ENCODE measurements at regions not wholly inside any gene's neighbourhood (a gene's known extent, or its start where the extent isn't known, plus 50 kb on each side); places are given as distances from the start of the nearest gene placed in this dataset.
"Not testable (repeated sequence)": the region's sequence is repeated elsewhere in the genome, so short reads cannot be mapped to it uniquely, and the experiment has no call there.

DNA sequence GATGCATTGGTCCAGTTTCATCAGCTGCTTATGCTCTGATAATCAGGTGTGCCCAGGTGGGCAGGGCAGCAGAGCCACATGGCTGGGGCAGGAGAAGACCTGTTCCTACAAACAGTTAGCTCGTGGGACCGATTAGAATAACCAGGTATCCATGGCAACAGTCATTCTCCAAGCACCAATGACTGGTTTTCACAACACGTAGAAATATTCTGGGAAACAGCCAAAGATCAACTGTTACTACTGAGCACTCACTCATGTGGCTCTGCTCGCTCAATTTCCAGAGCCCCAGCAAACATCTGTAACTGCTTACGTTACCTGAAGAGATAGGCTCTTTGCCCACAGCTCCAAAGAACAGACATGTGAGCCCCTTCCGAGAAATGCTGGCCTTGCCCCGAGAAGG, 302.0 kb downstream of the AGTPBP1 start:
- no peaks in the 10 kb centered on the region for H3K9me3 ChIP-seq (replicated peaks in 1 of 2; ENCODE audit: control insufficient read depth in 2 of 2, insufficient read depth in 1 of 2, low read depth in 1 of 2, low read length in 2 of 2)
- H2BK15ac ChIP-seq (ENCODE audit: low read length), result no peak overlapping the region
- no peaks in the 10 kb centered on the region for H3K27me3 ChIP-seq (ENCODE audit: control insufficient read depth in 3 of 3, insufficient read depth in 3 of 3, low read depth in 1 of 3, low read length in 3 of 3)
- H3K4ac ChIP-seq (ENCODE audit: low read length), result no peak overlapping the region
- H3K27ac ChIP-seq (replicated peaks; ENCODE audit: low read length), result no peak overlapping the region
- no peak overlapping the region for H3K23ac ChIP-seq (ENCODE audit: low read depth, low read length, poor library complexity)
- H3K14ac ChIP-seq (ENCODE audit: low read length), result no peak overlapping the region
- no peak overlapping the region for H2AK5ac ChIP-seq (ENCODE audit: low read depth, low read length)
- H3K9ac ChIP-seq (ENCODE audit: low read depth, low read length, poor library complexity), result no peak overlapping the region
- H3K18ac ChIP-seq (ENCODE audit: low read length), result no peak overlapping the region
- no peaks in the 10 kb centered on the region for H3K4me1 ChIP-seq (ENCODE audit: control insufficient read depth in 2 of 2, insufficient read depth in 1 of 2, low read depth in 1 of 2, low read length in 2 of 2)
- no peaks in the 10 kb centered on the region for H3K79me1 ChIP-seq (ENCODE audit: low read depth, low read length)
- H3K36me3 ChIP-seq (replicated peaks in 1 of 2; ENCODE audit: control insufficient read depth in 2 of 2, insufficient read depth in 2 of 2, low read length in 2 of 2), result no peaks in the 10 kb centered on the region
- H3K4me3 ChIP-seq (ENCODE audit: low read length in 2 of 2), result no peak overlapping the region
- no CpG with 5 or more reads among the region's 7 CpGs for WGBS, 2 donors (ENCODE audit: extremely low coverage in 2 of 2, insufficient read length in 2 of 2, insufficient replicate concordance in 1 of 2)
- H4K8ac ChIP-seq (ENCODE audit: low read depth, low read length), result no peak overlapping the region
- H2BK5ac ChIP-seq (ENCODE audit: low read length), result no peak overlapping the region
- H3K4me2 ChIP-seq (ENCODE audit: insufficient read depth, low read length, poor library complexity, severe bottlenecking), result no peak overlapping the region
- no peak overlapping the region for H2AFZ ChIP-seq (ENCODE audit: low read length)
- H2BK120ac ChIP-seq (ENCODE audit: low read depth, low read length), result no peak overlapping the region
- H4K91ac ChIP-seq (ENCODE audit: low read depth, low read length, poor library complexity), result no peak overlapping the region
- no peak for DNase-seq (ENCODE audit: low spot score)
- H2BK12ac ChIP-seq (ENCODE audit: low read length), result no peak overlapping the region

DNA sequence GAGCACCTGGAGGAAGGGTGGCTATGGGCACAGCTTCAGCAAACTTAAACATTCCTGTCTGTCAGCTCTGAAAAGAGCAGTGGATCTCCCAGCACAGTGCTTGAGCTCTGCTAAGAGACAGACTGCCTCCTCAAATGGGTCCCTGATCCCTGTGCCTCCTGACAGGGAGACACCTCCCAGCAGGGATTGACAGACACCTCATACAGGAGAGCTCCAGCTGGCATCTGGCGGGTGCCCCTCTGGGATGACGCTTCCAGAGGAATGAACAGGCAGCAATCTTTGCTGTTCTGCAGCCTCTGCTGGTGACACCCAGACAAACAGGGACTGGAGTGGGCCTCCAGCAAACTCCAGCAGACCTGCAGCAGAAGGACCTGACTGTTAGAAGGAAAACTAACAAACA, 307.8 kb downstream of the AGTPBP1 start:
- not testable (repeated sequence) for H3K9ac ChIP-seq (ENCODE audit: low read depth, low read length, poor library complexity); H3K9me3 ChIP-seq (replicated peaks in 1 of 2; ENCODE audit: control insufficient read depth in 2 of 2, insufficient read depth in 1 of 2, low read depth in 1 of 2, low read length in 2 of 2); DNase-seq (ENCODE audit: low spot score); H3K14ac ChIP-seq (ENCODE audit: low read length); H3K4me3 ChIP-seq (ENCODE audit: low read length in 2 of 2); H3K18ac ChIP-seq (ENCODE audit: low read length); H2BK15ac ChIP-seq (ENCODE audit: low read length); H2BK120ac ChIP-seq (ENCODE audit: low read depth, low read length); H4K91ac ChIP-seq (ENCODE audit: low read depth, low read length, poor library complexity); H3K79me1 ChIP-seq (ENCODE audit: low read depth, low read length); H2AK5ac ChIP-seq (ENCODE audit: low read depth, low read length); H3K27ac ChIP-seq (replicated peaks; ENCODE audit: low read length); H4K8ac ChIP-seq (ENCODE audit: low read depth, low read length); H3K36me3 ChIP-seq (replicated peaks in 1 of 2; ENCODE audit: control insufficient read depth in 2 of 2, insufficient read depth in 2 of 2, low read length in 2 of 2); H3K27me3 ChIP-seq (ENCODE audit: control insufficient read depth in 3 of 3, insufficient read depth in 3 of 3, low read depth in 1 of 3, low read length in 3 of 3); H2AFZ ChIP-seq (ENCODE audit: low read length); H2BK5ac ChIP-seq (ENCODE audit: low read length); H3K4me2 ChIP-seq (ENCODE audit: insufficient read depth, low read length, poor library complexity, severe bottlenecking); H3K4ac ChIP-seq (ENCODE audit: low read length); H2BK12ac ChIP-seq (ENCODE audit: low read length); H3K23ac ChIP-seq (ENCODE audit: low read depth, low read length, poor library complexity)
- whole genome bisulfite sequencing, 2 donors (ENCODE audit: extremely low coverage in 2 of 2, insufficient read length in 2 of 2, insufficient replicate concordance in 1 of 2), result no CpG with 5 or more reads among the region's 2 CpGs
- peaks cover 6 to 14% of the 10 kb centered on the region in 2 donors for H3K4me1 ChIP-seq (ENCODE audit: control insufficient read depth in 2 of 2, insufficient read depth in 1 of 2, low read depth in 1 of 2, low read length in 2 of 2)

DNA sequence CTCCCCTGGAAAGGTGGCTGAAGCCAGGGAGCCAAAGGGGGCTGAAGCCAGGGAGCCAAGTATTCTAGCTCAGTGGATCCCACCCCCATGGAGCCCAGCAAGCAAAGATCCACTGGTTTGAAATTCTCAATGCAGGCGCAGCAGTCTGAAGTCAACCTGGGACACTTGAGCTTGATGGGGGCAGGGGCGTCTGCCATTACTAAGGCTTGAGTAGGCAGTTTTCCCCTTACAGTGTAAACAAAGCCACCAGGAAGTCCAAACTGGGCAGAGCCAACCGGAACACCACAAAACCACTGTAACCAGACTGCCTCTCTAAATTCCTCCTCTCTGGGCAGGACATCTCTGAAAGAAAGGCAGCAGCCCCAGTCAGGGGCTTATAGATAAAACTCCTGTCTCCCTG, 308.2 kb downstream of the AGTPBP1 start:
- H3K79me1 ChIP-seq (ENCODE audit: low read depth, low read length); H3K9me3 ChIP-seq (replicated peaks in 1 of 2; ENCODE audit: control insufficient read depth in 2 of 2, insufficient read depth in 1 of 2, low read depth in 1 of 2, low read length in 2 of 2); H3K4me2 ChIP-seq (ENCODE audit: insufficient read depth, low read length, poor library complexity, severe bottlenecking); H2BK15ac ChIP-seq (ENCODE audit: low read length); H3K36me3 ChIP-seq (replicated peaks in 1 of 2; ENCODE audit: control insufficient read depth in 2 of 2, insufficient read depth in 2 of 2, low read length in 2 of 2); H2BK12ac ChIP-seq (ENCODE audit: low read length); H2BK120ac ChIP-seq (ENCODE audit: low read depth, low read length); H3K23ac ChIP-seq (ENCODE audit: low read depth, low read length, poor library complexity); H3K27ac ChIP-seq (replicated peaks; ENCODE audit: low read length); H3K9ac ChIP-seq (ENCODE audit: low read depth, low read length, poor library complexity); H3K4ac ChIP-seq (ENCODE audit: low read length); DNase-seq (ENCODE audit: low spot score); H2BK5ac ChIP-seq (ENCODE audit: low read length); H2AFZ ChIP-seq (ENCODE audit: low read length); H3K18ac ChIP-seq (ENCODE audit: low read length); H3K27me3 ChIP-seq (ENCODE audit: control insufficient read depth in 3 of 3, insufficient read depth in 3 of 3, low read depth in 1 of 3, low read length in 3 of 3); H3K14ac ChIP-seq (ENCODE audit: low read length); H3K4me3 ChIP-seq (ENCODE audit: low read length in 2 of 2); H4K8ac ChIP-seq (ENCODE audit: low read depth, low read length); H4K91ac ChIP-seq (ENCODE audit: low read depth, low read length, poor library complexity); H2AK5ac ChIP-seq (ENCODE audit: low read depth, low read length): not testable (repeated sequence)
- H3K4me1 ChIP-seq (ENCODE audit: control insufficient read depth in 2 of 2, insufficient read depth in 1 of 2, low read depth in 1 of 2, low read length in 2 of 2), result peaks cover 6 to 15% of the 10 kb centered on the region in 2 donors
- no CpG with 5 or more reads among the region's 3 CpGs for WGBS, 2 donors (ENCODE audit: extremely low coverage in 2 of 2, insufficient read length in 2 of 2, insufficient replicate concordance in 1 of 2)

DNA sequence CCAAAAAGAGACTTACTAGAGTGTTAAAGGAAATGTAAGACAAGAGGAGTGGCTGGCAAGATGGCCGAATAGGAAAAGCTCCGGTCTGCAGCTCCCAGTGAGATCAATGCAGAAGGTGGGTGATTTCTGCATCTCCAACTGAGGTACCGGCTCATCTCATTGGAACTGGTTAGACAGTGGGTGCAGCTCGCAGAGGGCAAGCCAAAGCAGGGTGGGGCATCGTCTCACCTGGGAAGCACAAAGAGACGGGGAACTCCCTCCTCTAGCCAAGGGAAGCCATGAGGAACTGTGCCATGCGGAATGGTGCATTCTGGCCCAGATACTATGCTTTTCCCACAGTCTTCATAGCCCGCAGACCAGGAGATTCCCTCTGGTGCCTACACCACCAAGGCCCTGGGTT, 308.7 kb downstream of the AGTPBP1 start:
- H2AK5ac ChIP-seq (ENCODE audit: low read depth, low read length), result no peak overlapping the region
- H3K14ac ChIP-seq (ENCODE audit: low read length), result no peak overlapping the region
- no peak overlapping the region for H2BK15ac ChIP-seq (ENCODE audit: low read length)
- no peak overlapping the region for H2BK5ac ChIP-seq (ENCODE audit: low read length)
- no peaks in the 10 kb centered on the region for H3K27me3 ChIP-seq (ENCODE audit: control insufficient read depth in 3 of 3, insufficient read depth in 3 of 3, low read depth in 1 of 3, low read length in 3 of 3)
- no peak overlapping the region for H2BK120ac ChIP-seq (ENCODE audit: low read depth, low read length)
- no peaks in the 10 kb centered on the region for H3K36me3 ChIP-seq (replicated peaks in 1 of 2; ENCODE audit: control insufficient read depth in 2 of 2, insufficient read depth in 2 of 2, low read length in 2 of 2)
- H3K4ac ChIP-seq (ENCODE audit: low read length), result no peak overlapping the region
- no peak overlapping the region for H3K4me3 ChIP-seq (ENCODE audit: low read length in 2 of 2)
- no peaks in the 10 kb centered on the region for H3K79me1 ChIP-seq (ENCODE audit: low read depth, low read length)
- no CpG with 5 or more reads among the region's 8 CpGs for WGBS, 2 donors (ENCODE audit: extremely low coverage in 2 of 2, insufficient read length in 2 of 2, insufficient replicate concordance in 1 of 2)
- no peak overlapping the region for H4K91ac ChIP-seq (ENCODE audit: low read depth, low read length, poor library complexity)
- peaks cover 6 to 16% of the 10 kb centered on the region in 2 donors for H3K4me1 ChIP-seq (ENCODE audit: control insufficient read depth in 2 of 2, insufficient read depth in 1 of 2, low read depth in 1 of 2, low read length in 2 of 2)
- no peak overlapping the region for H4K8ac ChIP-seq (ENCODE audit: low read depth, low read length)
- no peak overlapping the region for H3K27ac ChIP-seq (replicated peaks; ENCODE audit: low read length)
- DNase-seq (ENCODE audit: low spot score), result no peak
- peaks cover 0 to 3% of the 10 kb centered on the region in 2 donors for H3K9me3 ChIP-seq (replicated peaks in 1 of 2; ENCODE audit: control insufficient read depth in 2 of 2, insufficient read depth in 1 of 2, low read depth in 1 of 2, low read length in 2 of 2)
- H3K18ac ChIP-seq (ENCODE audit: low read length), result no peak overlapping the region
- no peak overlapping the region for H3K4me2 ChIP-seq (ENCODE audit: insufficient read depth, low read length, poor library complexity, severe bottlenecking)
- H3K23ac ChIP-seq (ENCODE audit: low read depth, low read length, poor library complexity), result no peak overlapping the region
- no peak overlapping the region for H2AFZ ChIP-seq (ENCODE audit: low read length)
- H2BK12ac ChIP-seq (ENCODE audit: low read length), result no peak overlapping the region
- no peak overlapping the region for H3K9ac ChIP-seq (ENCODE audit: low read depth, low read length, poor library complexity)

Data from neuronal stem cell (in vitro differentiated cells).